ENCODE measurements at regions not wholly inside any gene's neighbourhood (a gene's known extent, or its start where the extent isn't known, plus 50 kb on each side); places are given as distances from the start of the nearest gene placed in this dataset.

- no peak for DNase-seq
Measured at GRCh38 chr6:28741363-28741762, 182.4 kb downstream of the TRIM27 start.

DNA sequence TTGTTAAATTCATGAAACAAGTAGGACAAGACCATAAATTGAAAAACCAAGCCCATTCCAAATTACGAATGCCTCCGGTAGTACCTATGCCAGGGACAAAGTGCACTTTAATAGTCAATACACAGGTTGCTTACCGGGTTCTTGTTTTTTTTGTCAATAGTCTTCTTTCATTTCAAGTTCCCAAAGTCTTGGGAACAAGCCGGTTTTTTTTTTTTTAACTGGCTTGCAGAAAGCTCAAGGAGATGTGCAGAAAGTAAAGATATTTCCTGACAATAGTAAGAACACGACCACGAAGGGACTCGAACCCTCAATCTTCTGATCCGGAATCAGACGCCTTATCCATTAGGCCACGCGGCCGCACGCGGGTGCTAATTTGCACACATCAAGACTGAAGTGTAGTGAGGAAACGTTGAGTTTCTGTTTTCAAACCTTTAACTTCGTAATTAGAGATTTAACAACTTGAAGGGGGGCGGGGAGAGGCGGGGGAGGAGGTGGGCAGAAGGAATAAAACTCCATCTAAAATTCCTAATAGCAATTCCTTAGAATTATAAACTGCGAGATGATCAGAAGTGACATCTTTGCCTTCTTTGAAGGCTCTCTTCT, 181.0 kb downstream of the TRIM27 start:
- no peak for DNase-seq

GRCh38 chr6:28743271-28743789, 180.5 kb downstream of the TRIM27 start:
- no peak for DNase-seq

DNA sequence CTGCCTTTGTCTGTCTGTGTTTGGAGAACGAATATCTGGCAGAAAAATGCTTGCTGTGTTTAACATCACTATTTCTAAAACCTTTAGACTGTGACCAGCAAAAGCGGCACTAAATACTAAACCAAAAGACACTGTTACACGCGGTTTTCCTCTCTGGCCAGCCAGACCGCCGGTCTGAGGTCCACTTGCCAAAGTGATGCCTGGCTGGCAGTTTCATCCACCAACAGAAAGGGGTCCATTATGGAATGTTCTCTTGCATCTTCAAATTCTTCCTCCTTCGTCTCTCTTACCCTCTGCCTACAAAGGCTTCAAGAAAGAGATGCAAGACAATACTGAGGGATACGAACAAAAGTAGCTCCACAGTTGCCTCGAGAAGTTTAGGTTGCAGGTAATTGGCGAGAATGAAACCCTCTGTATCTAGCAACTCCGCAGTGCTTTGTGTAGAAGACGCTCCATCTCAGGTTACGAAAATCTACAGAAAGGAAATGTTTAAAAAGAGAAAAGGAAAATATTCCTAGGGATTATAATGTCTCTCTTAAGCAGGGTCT, 176.6 kb downstream of the TRIM27 start:
- no peak for DNase-seq

- no peak for DNase-seq
Measured at GRCh38 chr6:28747631-28748157, 176.1 kb downstream of the TRIM27 start.

- no peak for DNase-seq
Measured at GRCh38 chr6:28748192-28748591, 175.6 kb downstream of the TRIM27 start.

- no peak for DNase-seq
Measured at GRCh38 chr6:28750926-28751458, 172.8 kb downstream of the TRIM27 start.

DNA sequence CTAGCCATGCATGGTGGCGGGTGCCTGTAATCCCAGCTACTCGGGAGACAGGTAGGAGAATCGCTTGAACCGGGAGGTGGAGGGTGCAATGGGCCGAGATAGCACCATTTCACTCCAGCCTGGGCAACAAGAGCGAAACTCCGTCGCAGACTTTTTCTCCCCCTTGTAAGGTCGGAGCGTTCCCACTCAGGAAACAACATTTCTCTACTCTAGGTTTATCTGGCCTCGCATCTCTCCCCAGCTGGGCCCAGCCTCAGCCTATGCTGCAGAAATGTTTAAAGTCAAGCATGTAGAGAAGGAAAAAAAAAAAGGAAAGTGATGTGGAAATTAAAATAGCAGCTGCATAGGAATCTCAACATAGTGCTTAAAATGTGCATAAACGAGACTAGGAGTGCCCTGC, 172.3 kb downstream of the TRIM27 start:
- no peak for DNase-seq

DNA sequence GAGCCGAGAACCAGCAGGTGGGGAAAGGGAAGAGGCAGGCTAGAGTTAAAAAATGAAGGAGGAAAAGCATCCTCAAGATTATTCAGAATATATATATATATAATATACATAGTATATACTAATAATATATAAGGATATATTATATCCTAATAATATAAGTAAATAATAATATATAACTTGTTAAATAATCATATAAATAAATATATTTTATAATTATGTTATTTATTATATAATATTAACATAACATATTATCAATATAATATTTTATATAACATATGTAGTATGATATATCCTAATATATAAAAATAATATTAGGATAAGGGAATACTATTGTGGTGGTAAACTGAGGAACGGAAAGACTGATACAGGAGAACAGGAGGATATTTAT, 171.8 kb downstream of the TRIM27 start:
- no peak for DNase-seq

- no peak for DNase-seq
Measured at GRCh38 chr6:28757429-28758045, 166.2 kb downstream of the TRIM27 start.

GRCh38 chr6:28758046-28758817, 165.6 kb downstream of the TRIM27 start:
- no peak for DNase-seq

GRCh38 chr6:28758818-28759235, 165.0 kb downstream of the TRIM27 start:
- no peak for DNase-seq

GRCh38 chr6:28764014-28764723, 159.6 kb downstream of the TRIM27 start:
- DNase-seq, result no peak

GRCh38 chr6:28764761-28765282, 159.0 kb downstream of the TRIM27 start:
- no peak for DNase-seq

DNA sequence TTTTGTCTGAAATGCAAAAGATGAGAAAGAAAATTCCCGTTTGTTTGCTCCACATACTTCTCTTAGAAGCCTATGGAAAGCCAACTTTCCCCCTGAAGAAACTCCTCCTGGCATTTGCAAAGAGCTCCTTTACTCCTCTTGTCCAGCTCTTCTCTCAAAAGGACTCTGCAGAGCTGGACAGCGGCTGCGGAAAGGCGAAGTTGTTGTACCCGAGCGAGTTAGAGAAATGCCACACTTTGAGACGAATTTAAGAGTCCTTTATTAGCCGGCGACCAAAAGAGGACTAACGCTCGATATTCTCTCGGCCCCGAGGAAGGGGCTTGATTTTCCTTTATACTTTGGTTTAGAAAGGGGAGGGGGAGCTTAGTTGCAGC, 157.8 kb downstream of the TRIM27 start:
- no peak for DNase-seq

DNA sequence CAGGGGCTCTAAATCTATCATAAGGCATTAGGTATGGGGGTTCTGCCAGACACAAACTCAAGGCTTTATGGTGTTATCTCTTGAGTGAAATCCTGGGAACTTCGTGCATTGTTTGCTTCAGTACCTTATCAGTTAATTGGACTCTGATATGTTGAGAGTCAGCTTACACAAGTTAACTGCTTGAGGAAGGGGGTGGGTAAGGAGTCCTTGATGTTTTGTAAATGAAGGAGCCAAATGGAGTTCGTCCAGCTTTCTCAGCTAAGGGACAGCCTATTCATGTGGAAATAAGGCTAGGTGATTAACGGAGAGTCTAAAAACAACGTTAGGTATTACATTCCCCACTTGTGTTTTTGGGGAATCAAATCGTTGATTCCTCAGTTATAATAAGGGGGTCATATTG, 157.4 kb downstream of the TRIM27 start:
- DNase-seq, result no peak

GRCh38 chr6:28767133-28767532, 156.7 kb downstream of the TRIM27 start:
- no peak for DNase-seq

DNA sequence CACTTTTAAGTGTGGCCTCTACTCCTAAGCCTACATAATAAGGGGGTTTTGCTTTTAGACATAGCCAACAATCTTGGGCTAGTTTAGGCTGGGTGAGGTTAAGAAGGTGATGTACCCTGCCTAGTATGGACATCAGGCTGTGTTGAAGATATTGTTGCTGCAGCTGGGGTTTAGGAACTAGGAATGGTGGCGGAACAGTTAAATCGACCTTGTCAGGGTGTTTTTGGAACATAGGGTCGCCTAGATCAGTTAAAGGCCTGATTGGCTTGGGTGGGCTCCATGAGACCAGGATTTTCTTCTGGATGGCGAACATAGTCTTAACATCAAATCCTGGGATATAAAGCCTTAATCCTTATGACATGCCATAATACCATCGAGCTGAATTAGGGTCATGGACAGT, 156.1 kb downstream of the TRIM27 start:
- no peak for DNase-seq

- no peak for DNase-seq
Measured at GRCh38 chr6:28768187-28768913, 155.4 kb downstream of the TRIM27 start.

GRCh38 chr6:28769626-28770402, 154.0 kb downstream of the TRIM27 start:
- DNase-seq, result no peak

GRCh38 chr6:28770732-28771131, 153.1 kb downstream of the TRIM27 start:
- DNase-seq, result no peak
